Smooth muscle cell (in vitro differentiated cells): ENCODE measurements at regions not wholly inside any gene's neighbourhood (a gene's known extent, or its start where the extent isn't known, plus 50 kb on each side); places are given as distances from the start of the nearest gene placed in this dataset.

Experiments
- DNase-seq: peaks from one replicate; lab custom pipeline; 2025; ENCODE audit not compliant: unreplicated experiment; lab: John Stamatoyannopoulos, UW
- H2AFZ ChIP-seq: fragments of 200-600 bp; sonication (generic); 2 replicates; pipeline ENCODE4 v1.6.0; 2016; ENCODE audit warnings: antibody characterized with exemption, low read depth, mild to moderate bottlenecking
- H3F3A ChIP-seq: fragments of 200-600 bp; sonication (generic); 2 replicates; pipeline ENCODE4 v1.6.0; 2017; ENCODE audit warnings: antibody characterized with exemption, low read depth
- H3K27ac ChIP-seq: fragments of 200-600 bp; sonication (generic); 2 replicates; pipeline ENCODE4 v1.5.1; 2016; ENCODE audit warnings: low read depth, mild to moderate bottlenecking
- H3K27me3 ChIP-seq: fragments of 200-600 bp; sonication (generic); 2 replicates; pipeline ENCODE4 v1.6.1; 2016; ENCODE audit warnings: low read depth, mild to moderate bottlenecking
- H3K36me3 ChIP-seq: fragments of 200-600 bp; sonication (generic); 2 replicates; pipeline ENCODE4 v1.5.1; 2016; ENCODE audit warnings: low read depth
- H3K4me1 ChIP-seq: fragments of 200-600 bp; sonication (generic); 2 replicates; pipeline ENCODE4 v1.5.1; 2016; ENCODE audit warnings: low read depth
- H3K4me2 ChIP-seq: fragments of 200-600 bp; sonication (generic); 2 replicates; pipeline ENCODE4 v1.6.0; 2016; ENCODE audit warnings: mild to moderate bottlenecking
- H3K4me3 ChIP-seq: fragments of 200-600 bp; sonication (generic); 2 replicates; pipeline ENCODE4 v1.5.1; 2016; ENCODE audit warnings: mild to moderate bottlenecking
- H3K79me2 ChIP-seq: fragments of 200-600 bp; sonication (generic); 2 replicates; pipeline ENCODE4 v1.6.0; 2016; ENCODE audit warnings: low read depth, mild to moderate bottlenecking
- H3K9ac ChIP-seq: fragments of 200-600 bp; sonication (generic); 2 replicates; pipeline ENCODE4 v1.6.0; 2016; ENCODE audit warnings: low read depth
- H3K9me3 ChIP-seq: fragments of 200-600 bp; sonication (generic); replicated peaks from 2 replicates; pipeline ENCODE4 v1.5.1; 2016; ENCODE audit warnings: low read depth
- H4K20me1 ChIP-seq: fragments of 200-600 bp; sonication (generic); 2 replicates; pipeline ENCODE4 v1.6.0; 2016; ENCODE audit warnings: low read depth
- WGBS: methylation state at CpG from one replicate; pipeline ENCODE4 v1.1.7; 2016; ENCODE audit warnings: low lambda C conversion rate; 5-methylcytosine and 5-hydroxymethylcytosine counted together
- TF ChIP-seq, protein P1 (sequence below): fragments of 200-600 bp; sonication (generic); IDR thresholded peaks from 2 replicates; pipeline ENCODE4 v1.5.1; 2017; ENCODE audit warnings: borderline replicate concordance, mild to moderate bottlenecking, antibody characterized with exemption; ENCODE audit not compliant: insufficient read depth, poor library complexity, severe bottlenecking

GRCh38 chr5:17444496-17444895, 53.5 kb upstream of the TAF11L2 start:
- Histone ChIP-seq H3K9me3 (no peaks in the 10 kb centered on the region), H3K4me2 (no peak overlapping the region), H3K27me3 (no peaks in the 10 kb centered on the region), H3K4me3 (no peak overlapping the region), H3F3A (no peaks in the 10 kb centered on the region), H3K27ac (no peak overlapping the region), H2AFZ (no peak overlapping the region), H3K36me3 (no peaks in the 10 kb centered on the region), H3K4me1 (no peaks in the 10 kb centered on the region), H3K79me2 (no peaks in the 10 kb centered on the region), H4K20me1 (no peaks in the 10 kb centered on the region), H3K9ac (no peak overlapping the region)
- TF ChIP-seq, protein P1, sequence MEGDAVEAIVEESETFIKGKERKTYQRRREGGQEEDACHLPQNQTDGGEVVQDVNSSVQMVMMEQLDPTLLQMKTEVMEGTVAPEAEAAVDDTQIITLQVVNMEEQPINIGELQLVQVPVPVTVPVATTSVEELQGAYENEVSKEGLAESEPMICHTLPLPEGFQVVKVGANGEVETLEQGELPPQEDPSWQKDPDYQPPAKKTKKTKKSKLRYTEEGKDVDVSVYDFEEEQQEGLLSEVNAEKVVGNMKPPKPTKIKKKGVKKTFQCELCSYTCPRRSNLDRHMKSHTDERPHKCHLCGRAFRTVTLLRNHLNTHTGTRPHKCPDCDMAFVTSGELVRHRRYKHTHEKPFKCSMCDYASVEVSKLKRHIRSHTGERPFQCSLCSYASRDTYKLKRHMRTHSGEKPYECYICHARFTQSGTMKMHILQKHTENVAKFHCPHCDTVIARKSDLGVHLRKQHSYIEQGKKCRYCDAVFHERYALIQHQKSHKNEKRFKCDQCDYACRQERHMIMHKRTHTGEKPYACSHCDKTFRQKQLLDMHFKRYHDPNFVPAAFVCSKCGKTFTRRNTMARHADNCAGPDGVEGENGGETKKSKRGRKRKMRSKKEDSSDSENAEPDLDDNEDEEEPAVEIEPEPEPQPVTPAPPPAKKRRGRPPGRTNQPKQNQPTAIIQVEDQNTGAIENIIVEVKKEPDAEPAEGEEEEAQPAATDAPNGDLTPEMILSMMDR: no peak
- DNase-seq: no peak
- WGBS: 90% methylated on average over 1 of the region's 1 CpG

GRCh38 chr5:17445185-17445584, 52.8 kb upstream of the TAF11L2 start:
- Histone ChIP-seq H3F3A (no peaks in the 10 kb centered on the region), H3K79me2 (no peaks in the 10 kb centered on the region), H3K4me1 (no peaks in the 10 kb centered on the region), H2AFZ (no peak overlapping the region), H3K4me2 (no peak overlapping the region), H4K20me1 (no peaks in the 10 kb centered on the region), H3K4me3 (no peak overlapping the region), H3K27ac (no peak overlapping the region), H3K9me3 (no peaks in the 10 kb centered on the region), H3K36me3 (no peaks in the 10 kb centered on the region), H3K27me3 (no peaks in the 10 kb centered on the region), H3K9ac (no peak overlapping the region)
- no peak for DNase-seq
- TF ChIP-seq, protein P1: no peak
- WGBS: 95% methylated on average over 2 of the region's 2 CpGs
